GM19035 (cell line): ENCODE measurements at regions not wholly inside any gene's neighbourhood (a gene's known extent, or its start where the extent isn't known, plus 50 kb on each side); places are given as distances from the start of the nearest gene placed in this dataset.
"Not testable (repeated sequence)": the region's sequence is repeated elsewhere in the genome, so short reads cannot be mapped to it uniquely, and the experiment has no call there.

Experiments used
- ATAC-seq: cut with Tn5 transposase; IDR thresholded peaks from one replicate; pipeline ENCODE4 v1.9.1; 2021; ENCODE audit not compliant: unreplicated experiment

DNA sequence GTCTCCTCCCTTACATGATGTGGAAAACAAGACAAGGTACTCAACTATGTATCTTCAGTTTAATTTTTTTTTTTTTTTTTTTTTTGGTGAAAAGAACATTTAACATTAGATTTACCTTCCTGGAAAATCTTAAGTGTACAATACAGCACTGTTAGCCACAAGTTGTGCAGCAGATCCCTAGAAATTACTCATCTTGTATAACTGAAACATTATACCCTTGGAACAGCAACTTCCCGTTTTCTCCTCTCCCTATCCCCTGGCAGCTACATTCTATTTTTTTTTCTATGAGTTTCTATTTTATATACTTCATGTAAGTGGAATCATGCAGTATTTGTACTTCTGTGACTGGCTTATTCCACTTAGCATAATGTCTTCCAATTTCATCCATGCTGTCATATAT lies 421.9 kb upstream of the FTMT start:
- no peak for ATAC-seq

DNA sequence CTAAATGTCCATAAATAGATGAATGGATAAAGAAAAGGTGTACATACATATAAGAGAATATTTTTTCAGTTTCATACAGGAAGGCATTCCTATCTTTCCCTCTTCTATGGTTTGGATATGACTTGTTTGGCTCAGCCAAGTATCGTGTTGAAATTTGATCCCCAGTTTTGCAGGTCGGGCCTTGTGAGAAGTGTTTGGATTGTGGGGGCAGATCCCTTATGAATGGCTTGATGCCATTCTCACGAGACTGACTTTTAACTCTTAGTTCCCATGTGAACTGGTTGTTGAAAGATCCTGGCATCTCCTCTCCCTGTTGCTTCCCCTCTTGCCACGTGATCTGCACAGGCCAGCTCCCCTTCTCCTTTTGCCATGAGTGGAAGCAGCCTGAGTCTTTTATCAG lies 421.1 kb upstream of the FTMT start:
- ATAC-seq = no peak

DNA sequence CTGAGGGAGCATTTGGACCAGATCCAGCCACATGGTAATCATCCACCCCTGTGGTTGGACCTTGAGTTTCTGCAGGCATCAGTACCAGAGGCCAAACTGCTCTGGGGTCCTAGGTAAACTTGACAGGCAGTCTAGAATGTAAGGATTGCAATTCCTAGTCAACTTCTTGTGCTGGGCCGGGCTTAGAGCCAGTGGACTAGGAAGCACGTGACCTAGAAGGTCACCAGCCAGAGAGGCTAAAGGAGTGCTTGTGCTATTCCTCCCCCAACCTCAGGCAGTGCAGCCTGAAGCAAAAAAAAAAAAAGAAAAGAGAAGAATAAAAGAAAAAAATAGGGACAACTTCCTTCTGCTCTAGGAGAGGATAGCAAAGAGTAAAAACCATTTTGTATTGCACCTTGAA lies 406.2 kb upstream of the FTMT start:
- ATAC-seq = no peak

DNA sequence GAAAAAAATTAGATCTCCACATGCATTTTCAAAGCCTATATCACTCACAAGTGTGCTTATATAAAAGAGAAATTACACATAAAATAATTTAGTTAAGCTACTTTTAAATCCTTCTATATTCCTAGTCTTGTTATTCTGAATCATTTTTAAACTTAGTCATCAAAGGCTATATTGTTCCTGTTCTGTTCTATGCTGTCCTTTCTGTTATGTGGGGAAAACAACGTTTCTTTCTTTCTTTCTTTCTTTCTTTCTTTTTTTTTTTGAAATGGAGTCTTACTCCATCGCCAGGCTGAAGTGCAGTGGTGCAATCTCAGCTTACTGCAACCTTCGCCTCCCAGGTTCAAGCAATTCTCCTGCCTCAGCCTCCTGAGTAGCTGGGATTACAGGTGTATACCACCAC lies 389.2 kb upstream of the FTMT start:
- ATAC-seq = no peak

DNA sequence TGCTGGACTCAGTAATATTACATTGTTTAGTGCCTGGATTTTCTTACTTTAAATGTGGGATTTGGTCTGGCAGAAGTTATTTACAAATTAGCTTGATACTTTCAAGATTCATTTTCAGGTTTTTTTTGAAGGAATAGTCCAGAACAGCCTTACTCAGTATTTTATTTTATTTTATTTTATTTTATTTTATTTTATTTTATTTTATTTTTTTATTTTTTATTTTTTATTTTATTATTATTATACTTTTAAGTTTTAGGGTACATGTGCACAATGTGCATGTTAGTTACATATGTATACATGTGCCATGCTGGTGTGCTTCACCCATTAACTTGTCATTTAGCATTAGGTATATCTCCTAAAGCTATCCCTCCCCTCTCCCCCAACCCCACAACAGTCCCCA lies 380.5 kb upstream of the FTMT start:
- ATAC-seq = not testable (repeated sequence)

DNA sequence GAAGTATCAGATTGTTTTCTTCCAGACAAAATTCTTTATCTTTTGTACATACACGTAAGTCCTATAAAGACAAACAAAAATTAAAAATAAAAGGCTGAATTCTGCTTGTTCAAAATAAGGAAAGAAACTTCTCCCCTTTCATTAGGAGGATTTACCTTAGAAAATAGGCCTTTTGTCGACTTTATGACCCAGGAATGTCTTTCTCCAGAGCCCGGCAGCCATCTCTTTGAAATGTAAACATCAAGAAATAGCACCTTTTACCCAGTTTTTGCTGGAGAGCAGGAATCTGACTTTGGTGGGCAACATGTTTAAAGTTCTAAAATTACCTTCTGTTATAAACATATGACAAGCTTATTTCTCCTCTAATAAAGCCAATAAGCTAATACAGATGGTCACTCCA lies 373.0 kb upstream of the FTMT start:
- no peak for ATAC-seq

DNA sequence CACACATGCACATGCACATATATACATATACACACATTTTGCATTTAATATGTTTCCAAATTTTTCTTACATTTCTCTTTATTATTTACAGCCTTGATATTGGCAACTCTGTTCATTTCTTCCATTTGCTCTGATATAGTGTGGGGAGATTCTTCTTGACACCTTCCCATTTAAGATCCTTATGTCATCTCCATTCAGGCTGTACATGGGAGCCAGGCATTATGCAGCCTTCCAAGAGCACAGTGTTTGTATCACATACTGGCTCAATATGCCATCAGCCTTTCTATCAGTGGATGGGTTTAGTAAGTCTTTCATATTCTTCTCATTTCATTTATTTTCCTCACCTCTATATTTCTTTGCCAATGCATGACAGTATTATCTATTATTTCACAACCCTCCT lies 372.3 kb upstream of the FTMT start:
- no peak for ATAC-seq

DNA sequence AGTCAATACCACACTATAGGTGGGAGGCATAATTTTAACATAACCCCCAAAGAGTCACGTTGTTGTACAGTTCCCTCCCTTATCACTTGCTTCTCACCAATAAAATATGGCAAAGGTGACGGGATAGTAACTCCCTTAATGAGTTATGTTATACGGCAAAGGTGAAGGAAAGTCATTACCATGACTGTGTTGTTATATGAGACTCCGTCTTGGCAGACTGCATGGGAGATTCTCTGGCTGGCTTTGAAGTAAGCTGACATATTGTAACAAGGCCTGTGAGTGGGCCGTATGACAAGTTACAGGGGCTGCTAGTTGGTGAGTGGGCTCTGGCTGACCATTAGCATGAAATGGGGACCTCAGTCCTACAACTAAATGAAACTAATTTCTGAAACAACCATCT lies 366.4 kb upstream of the FTMT start:
- no peak for ATAC-seq

DNA sequence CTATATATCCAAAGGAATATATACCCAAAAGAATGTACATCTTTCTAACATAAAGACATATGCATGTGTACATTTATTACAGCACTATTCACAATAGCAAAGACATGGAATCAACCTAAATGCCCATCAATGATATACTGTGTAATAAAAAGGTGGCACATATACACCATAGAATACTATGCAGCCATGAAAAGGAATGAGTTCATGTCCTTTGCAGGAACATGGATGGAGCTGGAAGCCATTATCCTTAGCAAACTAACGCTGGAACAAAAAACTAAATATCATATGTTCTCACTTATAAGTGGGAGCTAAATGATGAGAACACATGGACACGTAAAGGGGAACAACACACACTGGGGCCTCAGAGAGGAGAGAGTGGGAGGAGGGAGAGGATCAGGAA lies 365.7 kb upstream of the FTMT start:
- not testable (repeated sequence) for ATAC-seq

DNA sequence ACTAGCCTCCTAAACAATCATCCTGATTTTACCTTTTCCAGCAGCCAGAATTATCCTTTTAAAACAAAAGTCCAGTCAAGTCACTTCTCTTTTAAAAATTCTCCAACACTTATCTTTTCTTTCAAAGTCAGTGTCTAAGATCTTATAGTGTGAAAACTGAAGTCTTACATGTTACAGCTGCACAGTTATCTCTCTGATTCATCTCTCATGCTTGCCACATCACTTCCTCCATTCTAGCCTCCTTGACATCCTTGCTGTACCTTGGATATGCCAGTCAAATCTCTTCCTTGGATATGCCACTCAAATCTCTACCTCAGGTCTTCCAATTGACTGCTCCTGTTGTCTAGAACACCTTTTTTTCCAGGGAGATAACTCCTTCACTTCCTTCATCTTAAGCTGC lies 361.7 kb upstream of the FTMT start:
- ATAC-seq = no peak

DNA sequence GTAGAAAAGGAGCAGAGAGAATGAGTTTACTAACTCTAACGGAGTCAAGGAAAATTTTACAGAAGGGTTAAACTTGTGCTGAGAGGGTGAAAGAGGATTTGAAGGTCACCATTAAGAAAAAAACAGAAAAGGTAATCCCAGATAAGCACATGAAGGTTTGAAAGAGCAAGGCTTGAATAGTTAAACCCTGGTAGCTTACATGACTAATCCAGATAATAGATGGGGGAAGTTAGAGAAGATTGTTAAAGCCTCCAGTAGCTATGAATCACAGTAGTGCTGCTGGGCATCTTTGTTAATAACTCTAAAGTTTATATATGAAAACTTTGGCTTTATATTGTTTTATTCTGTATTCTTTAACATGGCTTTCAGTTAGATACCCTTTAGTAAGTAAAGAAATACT lies 354.5 kb upstream of the FTMT start:
- no peak for ATAC-seq

DNA sequence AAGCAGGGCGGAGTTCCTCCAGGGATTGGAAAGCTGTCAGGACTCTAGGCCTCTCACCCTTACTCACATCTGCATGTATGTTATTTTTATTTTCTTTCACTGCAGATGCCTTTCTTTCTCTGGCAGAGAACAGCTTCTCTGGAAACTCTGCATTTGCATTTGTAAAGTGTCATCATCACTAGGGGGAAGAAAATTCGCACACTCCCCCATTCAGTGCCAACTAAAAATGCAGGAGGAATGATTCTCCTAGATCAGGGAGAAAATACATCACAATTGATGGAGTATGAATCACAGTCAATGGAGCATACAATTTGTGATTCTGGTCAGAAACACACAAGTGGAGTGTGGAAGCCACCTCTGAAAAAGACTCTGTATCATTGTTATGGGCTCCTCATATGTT lies 351.4 kb upstream of the FTMT start:
- no peak for ATAC-seq

DNA sequence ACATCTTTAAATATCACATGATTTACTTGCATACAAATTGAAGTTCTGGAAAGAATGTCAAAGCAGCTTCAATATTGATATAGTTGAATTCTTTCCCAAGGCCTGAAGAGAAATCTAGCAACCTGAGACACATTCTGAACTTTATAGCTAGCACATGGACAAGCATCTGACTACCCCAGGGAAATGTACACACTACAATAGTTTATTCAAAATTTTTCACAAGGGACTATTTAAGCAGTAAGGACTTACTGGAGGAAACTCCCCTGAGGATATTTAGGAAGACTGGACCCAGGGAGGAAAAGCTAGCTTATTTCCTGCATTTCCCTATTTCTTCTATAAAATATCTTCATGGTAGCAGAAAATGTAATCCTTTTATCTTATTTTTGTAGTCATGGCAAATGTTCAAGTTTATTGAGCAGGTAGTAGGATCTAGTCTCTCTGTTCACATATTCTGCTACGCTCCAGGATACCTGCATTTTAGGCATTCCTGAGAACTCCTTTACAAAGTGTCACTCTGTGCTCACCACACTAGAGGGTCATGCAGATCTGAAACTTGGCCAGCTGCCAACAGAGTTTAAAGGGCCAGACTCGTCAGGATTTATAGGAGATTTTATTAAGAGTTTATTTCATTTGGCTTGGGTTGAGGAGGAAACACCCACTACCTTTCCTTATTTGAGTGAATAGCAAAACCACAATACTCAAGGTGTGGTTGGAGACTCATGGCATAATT lies 348.4 kb upstream of the FTMT start:
- ATAC-seq = no peak

DNA sequence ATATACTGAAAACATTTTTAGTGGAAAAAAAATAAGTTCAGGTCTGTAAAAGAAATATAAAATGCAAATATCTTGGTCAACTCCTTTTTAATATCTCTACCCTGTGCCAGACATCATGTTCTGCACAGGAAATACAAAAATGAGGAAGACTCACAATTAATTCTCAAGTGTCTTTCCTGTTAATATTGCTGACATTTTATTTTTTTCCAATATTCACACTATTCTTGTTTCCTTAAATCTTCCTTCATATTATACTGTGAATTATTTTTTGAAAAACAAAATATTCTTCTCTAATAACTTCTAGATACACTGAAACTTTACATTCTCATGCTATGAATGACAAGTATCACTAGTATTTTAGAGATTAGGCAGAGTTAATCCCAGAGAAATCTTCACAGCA lies 334.7 kb upstream of the FTMT start:
- no peak for ATAC-seq

DNA sequence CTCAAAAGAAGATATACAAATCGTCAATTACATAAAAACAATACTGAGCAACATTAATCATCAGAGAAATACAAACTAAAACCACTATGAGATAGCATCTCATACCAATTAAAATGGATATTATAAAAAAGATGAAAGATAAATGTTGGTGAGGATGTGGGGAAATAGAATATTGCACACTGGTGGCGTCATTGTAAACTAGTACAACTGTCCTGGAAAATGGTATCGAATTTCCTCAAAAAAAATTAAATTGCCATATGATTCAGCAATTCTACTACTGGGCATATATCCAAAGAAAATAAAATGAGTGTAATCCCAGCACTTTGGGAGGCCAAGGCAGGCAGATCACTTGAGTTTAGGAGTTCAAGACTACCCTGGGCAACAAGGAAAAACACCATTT lies 326.0 kb upstream of the FTMT start:
- ATAC-seq = no peak

DNA sequence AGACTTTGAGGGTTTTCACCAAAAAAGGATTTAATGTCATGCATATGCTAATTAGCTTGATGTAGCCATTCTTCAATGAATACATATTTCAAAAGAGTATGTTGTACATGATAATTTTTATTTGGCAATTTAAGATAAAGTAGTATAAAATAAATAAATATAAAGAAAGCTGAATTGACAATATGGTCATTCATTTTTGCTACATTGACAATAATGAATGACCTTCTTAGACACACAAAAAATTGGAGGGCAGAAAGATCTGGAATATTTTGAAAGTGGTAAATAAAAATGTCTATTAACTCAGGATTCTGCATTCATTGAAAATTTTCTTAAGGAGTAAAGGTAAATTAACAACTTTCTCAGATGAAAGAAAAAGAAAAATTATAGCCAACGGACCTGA lies 324.8 kb upstream of the FTMT start:
- no peak for ATAC-seq

DNA sequence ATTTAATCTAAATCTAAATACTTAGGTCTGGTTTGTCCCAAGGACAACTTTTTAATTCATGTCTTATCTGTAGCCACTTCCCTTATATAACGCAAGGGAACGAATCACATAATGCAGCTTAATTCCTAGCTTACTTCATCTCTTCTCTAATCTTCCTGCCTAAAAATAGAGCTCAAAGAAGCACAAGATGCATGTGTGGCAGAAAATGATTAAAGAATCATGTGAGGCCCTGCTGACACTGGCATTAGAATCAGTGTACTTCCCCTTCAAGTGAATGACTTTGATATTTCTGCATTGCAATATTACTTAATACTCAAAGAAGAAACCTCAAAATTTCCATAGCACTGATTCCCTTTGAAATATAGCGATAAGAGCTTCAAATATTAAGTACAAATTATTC lies 317.9 kb upstream of the FTMT start:
- no peak for ATAC-seq

DNA sequence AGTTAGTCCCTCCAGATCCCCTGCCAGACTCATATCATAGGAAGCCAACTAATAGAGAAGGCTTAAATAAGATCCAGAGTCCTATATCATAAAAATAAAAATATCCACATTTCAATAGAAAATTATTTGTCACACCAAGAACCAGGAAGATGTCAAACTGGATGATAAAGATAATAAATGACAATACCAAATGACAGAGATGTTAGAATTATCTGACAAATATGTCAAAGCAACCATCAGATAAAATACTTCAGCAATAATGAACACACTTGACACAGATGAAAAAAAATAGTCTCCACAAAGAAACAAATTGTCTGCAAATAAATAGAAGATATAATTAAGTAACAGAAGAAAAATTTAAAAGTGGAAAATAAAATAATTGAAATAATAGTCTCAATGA lies 300.7 kb upstream of the FTMT start:
- no peak for ATAC-seq

DNA sequence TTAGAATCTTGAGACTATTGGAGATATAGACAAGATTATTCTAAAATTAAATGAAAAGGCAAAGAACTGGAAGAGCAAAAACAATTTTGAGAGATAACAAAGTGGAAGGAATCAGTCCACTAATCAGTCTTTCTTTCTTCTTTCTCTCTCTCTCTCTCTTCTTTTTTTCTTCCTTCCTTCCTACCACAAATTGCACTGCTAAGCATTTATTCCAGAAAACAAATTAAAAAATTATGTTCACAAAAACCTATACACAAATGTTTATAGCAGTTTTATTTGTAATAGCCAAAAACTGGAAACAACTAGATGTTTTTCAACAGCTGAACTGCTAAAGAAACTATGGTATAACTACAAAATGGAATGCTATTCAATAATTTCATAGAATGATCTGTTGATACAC lies 291.9 kb upstream of the FTMT start:
- ATAC-seq = no peak

DNA sequence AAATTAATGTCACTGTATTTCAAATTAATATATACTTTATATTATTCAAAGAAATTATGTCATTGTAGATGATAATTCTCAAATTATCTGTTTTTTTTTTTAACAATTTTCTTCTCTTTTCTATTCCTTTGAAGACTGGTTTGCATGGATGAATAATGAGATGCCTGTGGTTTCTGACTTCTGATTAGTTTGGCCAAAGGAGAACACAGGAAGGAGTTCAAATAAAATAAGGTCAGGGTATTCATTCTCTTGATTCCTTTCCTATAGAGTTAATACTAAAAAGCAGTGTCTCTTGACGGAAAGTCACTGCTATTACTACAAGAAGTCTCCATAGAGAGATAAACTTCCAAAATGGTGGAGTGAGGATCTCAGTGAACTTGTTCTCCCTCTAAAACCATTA lies 279.6 kb upstream of the FTMT start:
- no peak for ATAC-seq

DNA sequence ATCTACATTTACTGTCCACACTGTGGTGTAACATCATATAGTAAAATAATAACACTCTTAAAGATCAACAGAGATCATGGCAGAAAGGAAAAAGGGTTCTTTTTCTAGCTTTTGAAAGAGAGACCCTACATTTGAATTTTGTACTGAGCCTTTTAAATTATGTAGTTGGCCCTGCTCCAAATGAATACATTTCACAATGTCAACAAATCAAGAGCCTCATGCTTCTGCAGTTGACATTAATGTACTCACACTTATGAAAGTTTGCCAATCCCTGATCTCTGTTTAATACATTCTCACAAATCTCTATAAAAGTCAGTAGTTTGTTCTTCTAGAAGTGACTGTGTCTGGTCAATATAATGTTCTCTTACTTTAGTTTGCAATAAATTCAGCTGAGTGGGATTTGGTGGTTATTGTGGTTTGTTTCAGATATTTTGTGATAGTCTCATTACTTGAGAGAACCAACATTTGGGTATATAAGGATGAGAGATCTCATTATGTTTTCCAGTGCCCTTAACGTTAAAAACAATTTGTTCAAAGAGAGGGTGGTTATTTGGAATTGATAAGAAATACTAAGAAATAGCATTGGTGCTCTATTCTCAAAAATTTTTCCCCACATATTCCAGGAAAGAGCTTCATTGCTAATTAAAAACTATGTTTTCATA lies 277.8 kb upstream of the FTMT start:
- ATAC-seq = no peak

DNA sequence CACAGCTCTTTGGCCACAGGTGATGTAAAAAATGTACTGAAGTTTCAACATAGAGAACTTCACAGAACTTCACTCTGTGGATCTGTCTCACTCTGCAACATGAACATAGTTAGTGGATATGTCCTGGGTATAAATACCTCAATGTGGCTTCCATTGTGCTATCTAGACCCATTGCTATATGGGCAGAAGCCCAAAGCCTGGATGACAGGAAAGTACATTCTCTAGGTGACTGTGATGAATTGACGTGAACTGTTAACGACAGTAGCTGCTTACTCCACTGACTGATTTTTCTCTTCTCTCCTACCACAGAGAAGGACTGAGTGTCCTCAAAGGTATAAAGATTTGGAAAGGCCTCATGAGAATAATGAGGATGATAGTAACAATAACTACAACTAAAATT lies 270.1 kb upstream of the FTMT start:
- no peak for ATAC-seq

DNA sequence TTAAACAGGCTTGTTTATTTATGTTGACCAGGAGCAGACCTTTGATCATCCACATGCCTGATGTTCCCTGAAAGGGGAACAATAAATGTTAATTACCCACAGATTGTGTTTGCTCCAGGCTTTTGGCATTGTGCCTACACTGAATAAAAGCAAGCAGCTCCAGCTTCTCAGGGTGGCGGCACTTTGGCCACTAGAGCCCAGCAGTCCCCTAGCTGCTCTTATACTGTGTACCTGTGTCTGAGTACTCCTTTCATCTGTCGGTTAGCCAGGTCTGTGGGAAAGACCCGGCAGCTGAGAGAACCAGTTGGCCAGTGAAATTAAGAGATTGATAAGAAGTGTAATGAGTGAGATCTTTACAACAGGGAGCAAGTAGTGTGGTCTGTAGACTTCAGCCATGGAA lies 254.8 kb upstream of the FTMT start:
- no peak for ATAC-seq
